ENCODE measurements at regions not wholly inside any gene's neighbourhood (a gene's known extent, or its start where the extent isn't known, plus 50 kb on each side); places are given as distances from the start of the nearest gene placed in this dataset.

GRCh38 chr16:86002178-86002900 is 103.4 kb downstream of the IRF8 start:
- H3K4me1 ChIP-seq (ENCODE audit: control extremely low read depth in 1 of 4, control insufficient read depth in 4 of 4, insufficient read depth in 4 of 4, low read length in 3 of 4) = no peaks in the 10 kb centered on the region
- H3K4me3 ChIP-seq (ENCODE audit: control insufficient read depth in 1 of 7, extremely low read depth in 1 of 7, insufficient read depth in 4 of 7, low read depth in 2 of 7, low read length in 6 of 7) = no peak overlapping the region
- no peaks in the 10 kb centered on the region for H3K36me3 ChIP-seq (ENCODE audit: control insufficient read depth in 4 of 4, insufficient read depth in 4 of 4, low read length in 3 of 4)
- no peak overlapping the region for H3K27ac ChIP-seq (ENCODE audit: insufficient read depth in 1 of 2, low read depth in 1 of 2, low read length in 2 of 2, poor library complexity in 1 of 2, severe bottlenecking in 2 of 2)
- no peaks in the 10 kb centered on the region for H3K9me3 ChIP-seq (ENCODE audit: control extremely low read depth in 1 of 5, control insufficient read depth in 4 of 5, insufficient read depth in 2 of 5, low read depth in 1 of 5, low read length in 4 of 5)
- peaks cover 0 to 4% (median 0%) of the 10 kb centered on the region in 5 experiments for H3K27me3 ChIP-seq (replicated peaks in 2 of 5; ENCODE audit: control insufficient read depth in 4 of 5, insufficient read depth in 5 of 5, low read length in 4 of 5)
- POLR2A ChIA-PET = no interaction called here
- CTCF ChIA-PET = interaction anchor here (1.1 to 1.7 kb wide), 2 partner anchors 14 to 183 kb away, joined by 3 to 6 read pairs; no protein-coding TSS in a partner anchor
- DNase-seq = no peak
- WGBS (ENCODE audit: insufficient coverage) = 89% methylated on average over 4 of the region's 6 CpGs

GRCh38 chr16:86007524-86007923 is 108.6 kb downstream of the IRF8 start:
- no peaks in the 10 kb centered on the region for H3K4me1 ChIP-seq (ENCODE audit: control extremely low read depth in 1 of 4, control insufficient read depth in 4 of 4, insufficient read depth in 4 of 4, low read length in 3 of 4)
- WGBS (ENCODE audit: insufficient coverage) = 60% methylated on average over 1 of the region's 3 CpGs
- H3K27ac ChIP-seq (ENCODE audit: insufficient read depth in 1 of 2, low read depth in 1 of 2, low read length in 2 of 2, poor library complexity in 1 of 2, severe bottlenecking in 2 of 2) = no peak overlapping the region
- CTCF ChIA-PET = interaction anchor here (1.3 kb wide), 1 partner anchor 24 kb away, joined by 3 read pairs; no protein-coding TSS in a partner anchor
- no peak for DNase-seq
- POLR2A ChIA-PET = no interaction called here
- no peak overlapping the region for H3K4me3 ChIP-seq (ENCODE audit: control insufficient read depth in 1 of 7, extremely low read depth in 1 of 7, insufficient read depth in 4 of 7, low read depth in 2 of 7, low read length in 6 of 7)
- H3K27me3 ChIP-seq (replicated peaks in 2 of 5; ENCODE audit: control insufficient read depth in 4 of 5, insufficient read depth in 5 of 5, low read length in 4 of 5) = peaks cover 0 to 11% (median 0%) of the 10 kb centered on the region in 5 experiments
- H3K36me3 ChIP-seq (ENCODE audit: control insufficient read depth in 4 of 4, insufficient read depth in 4 of 4, low read length in 3 of 4) = no peaks in the 10 kb centered on the region
- H3K9me3 ChIP-seq (ENCODE audit: control extremely low read depth in 1 of 5, control insufficient read depth in 4 of 5, insufficient read depth in 2 of 5, low read depth in 1 of 5, low read length in 4 of 5) = no peaks in the 10 kb centered on the region

DNA sequence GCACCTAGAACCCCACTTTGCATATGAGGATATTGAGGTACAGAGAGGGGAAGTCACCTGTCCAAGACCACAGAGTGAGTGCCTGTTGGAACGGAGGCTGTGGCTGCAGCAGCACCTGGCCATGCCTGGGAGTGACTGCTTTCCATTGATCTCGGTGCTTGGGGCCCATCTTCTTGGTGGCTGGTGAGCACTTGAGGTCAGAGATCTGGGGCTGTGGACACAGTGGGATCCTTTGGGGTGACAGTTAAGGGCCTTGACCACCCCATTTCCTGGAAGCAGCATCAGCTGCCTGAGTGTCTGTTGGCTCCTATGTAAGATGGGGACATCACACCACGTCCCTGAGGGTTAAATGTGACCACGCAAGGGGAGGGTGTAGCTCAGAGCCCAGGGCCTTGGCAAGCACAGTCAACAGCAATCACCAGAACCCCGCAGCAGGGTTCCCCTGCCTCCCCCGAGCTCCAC is 111.7 kb downstream of the IRF8 start:
- no peak overlapping the region for H3K4me3 ChIP-seq (ENCODE audit: control insufficient read depth in 1 of 7, extremely low read depth in 1 of 7, insufficient read depth in 4 of 7, low read depth in 2 of 7, low read length in 6 of 7)
- H3K4me1 ChIP-seq (ENCODE audit: control extremely low read depth in 1 of 4, control insufficient read depth in 4 of 4, insufficient read depth in 4 of 4, low read length in 3 of 4) = no peaks in the 10 kb centered on the region
- H3K27me3 ChIP-seq (replicated peaks in 2 of 5; ENCODE audit: control insufficient read depth in 4 of 5, insufficient read depth in 5 of 5, low read length in 4 of 5) = peaks cover 0 to 10% (median under 1%) of the 10 kb centered on the region in 5 experiments
- no peaks in the 10 kb centered on the region for H3K36me3 ChIP-seq (ENCODE audit: control insufficient read depth in 4 of 4, insufficient read depth in 4 of 4, low read length in 3 of 4)
- DNase-seq = no peak
- H3K27ac ChIP-seq (ENCODE audit: insufficient read depth in 1 of 2, low read depth in 1 of 2, low read length in 2 of 2, poor library complexity in 1 of 2, severe bottlenecking in 2 of 2) = no peak overlapping the region
- ChIA-PET POLR2A (no interaction called here), CTCF (interaction anchor here (0.8 to 7.2 kb wide), 3 partner anchors 21 to 190 kb away, joined by 3 to 60 read pairs (median 3); no protein-coding TSS in a partner anchor)
- WGBS (ENCODE audit: insufficient coverage) = 92% methylated on average over 5 of the region's 6 CpGs
- H3K9me3 ChIP-seq (ENCODE audit: control extremely low read depth in 1 of 5, control insufficient read depth in 4 of 5, insufficient read depth in 2 of 5, low read depth in 1 of 5, low read length in 4 of 5) = no peaks in the 10 kb centered on the region

DNA sequence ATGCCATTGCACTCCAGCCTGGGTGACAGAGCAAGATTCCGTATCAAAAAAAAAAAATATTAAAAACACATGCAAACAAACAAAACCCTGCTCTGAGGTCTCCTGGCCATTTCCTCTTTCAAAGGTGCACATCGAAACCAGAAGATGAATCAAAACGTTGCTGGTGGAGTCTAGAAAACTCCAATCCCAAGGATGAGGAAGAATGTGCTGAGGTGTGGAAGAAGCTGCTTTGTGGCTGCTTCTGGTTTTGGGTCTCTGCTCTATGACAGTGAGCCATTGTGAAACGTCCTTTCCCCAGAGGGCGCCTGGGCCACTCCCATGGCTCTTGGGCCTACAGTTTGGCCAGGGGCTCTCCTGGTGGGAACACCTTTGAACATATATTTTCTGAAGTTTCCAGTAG is 112.6 kb downstream of the IRF8 start:
- Histone ChIP-seq H3K4me1 (ENCODE audit: control extremely low read depth in 1 of 4, control insufficient read depth in 4 of 4, insufficient read depth in 4 of 4, low read length in 3 of 4) (no peaks in the 10 kb centered on the region), H3K27ac (ENCODE audit: insufficient read depth in 1 of 2, low read depth in 1 of 2, low read length in 2 of 2, poor library complexity in 1 of 2, severe bottlenecking in 2 of 2) (no peak overlapping the region), H3K36me3 (ENCODE audit: control insufficient read depth in 4 of 4, insufficient read depth in 4 of 4, low read length in 3 of 4) (no peaks in the 10 kb centered on the region), H3K27me3 (replicated peaks in 2 of 5; ENCODE audit: control insufficient read depth in 4 of 5, insufficient read depth in 5 of 5, low read length in 4 of 5) (peaks cover 0 to 10% (median 2%) of the 10 kb centered on the region in 5 experiments), H3K4me3 (ENCODE audit: control insufficient read depth in 1 of 7, extremely low read depth in 1 of 7, insufficient read depth in 4 of 7, low read depth in 2 of 7, low read length in 6 of 7) (no peak overlapping the region), H3K9me3 (ENCODE audit: control extremely low read depth in 1 of 5, control insufficient read depth in 4 of 5, insufficient read depth in 2 of 5, low read depth in 1 of 5, low read length in 4 of 5) (no peaks in the 10 kb centered on the region)
- WGBS (ENCODE audit: insufficient coverage) = 96% methylated on average over 3 of the region's 5 CpGs
- ChIA-PET POLR2A (no interaction called here), CTCF (interaction anchor here (7.2 kb wide), 1 partner anchor 191 kb away, joined by 60 read pairs; no protein-coding TSS in a partner anchor)
- DNase-seq = no peak

DNA sequence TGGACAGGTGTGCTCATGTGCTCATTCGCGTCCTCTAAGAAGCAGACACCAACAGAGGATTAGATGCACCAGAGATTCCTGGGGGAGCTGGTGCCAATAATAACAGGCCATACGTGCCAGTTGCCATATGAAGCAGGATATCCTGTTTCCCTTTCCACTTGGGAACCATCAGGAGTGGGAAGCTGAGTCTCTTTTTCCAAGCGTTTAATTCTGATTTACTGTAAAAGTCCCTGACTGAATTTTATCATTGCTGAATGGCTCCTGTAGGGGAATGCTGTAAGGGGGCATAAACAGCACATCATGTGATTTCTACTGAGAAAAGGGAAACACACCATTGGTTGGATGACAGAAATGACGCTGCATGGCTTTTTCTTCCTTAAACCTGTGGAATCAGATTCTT is 113.3 kb downstream of the IRF8 start:
- ChIA-PET POLR2A (no interaction called here), CTCF (interaction anchor here (0.7 to 7.2 kb wide), 4 partner anchors 19 to 943 kb away, joined by 3 to 60 read pairs (median 16); no protein-coding TSS in a partner anchor)
- Histone ChIP-seq H3K4me3 (ENCODE audit: control insufficient read depth in 1 of 7, extremely low read depth in 1 of 7, insufficient read depth in 4 of 7, low read depth in 2 of 7, low read length in 6 of 7) (no peak overlapping the region), H3K9me3 (ENCODE audit: control extremely low read depth in 1 of 5, control insufficient read depth in 4 of 5, insufficient read depth in 2 of 5, low read depth in 1 of 5, low read length in 4 of 5) (no peaks in the 10 kb centered on the region), H3K27me3 (replicated peaks in 2 of 5; ENCODE audit: control insufficient read depth in 4 of 5, insufficient read depth in 5 of 5, low read length in 4 of 5) (peaks cover 0 to 10% (median 2%) of the 10 kb centered on the region in 5 experiments), H3K27ac (ENCODE audit: insufficient read depth in 1 of 2, low read depth in 1 of 2, low read length in 2 of 2, poor library complexity in 1 of 2, severe bottlenecking in 2 of 2) (no peak overlapping the region), H3K4me1 (ENCODE audit: control extremely low read depth in 1 of 4, control insufficient read depth in 4 of 4, insufficient read depth in 4 of 4, low read length in 3 of 4) (no peaks in the 10 kb centered on the region), H3K36me3 (ENCODE audit: control insufficient read depth in 4 of 4, insufficient read depth in 4 of 4, low read length in 3 of 4) (no peaks in the 10 kb centered on the region)
- DNase-seq = no peak
- 67% methylated on average over 5 of the region's 5 CpGs for WGBS (ENCODE audit: insufficient coverage)

GRCh38 chr16:86013867-86014266 is 114.9 kb downstream of the IRF8 start:
- H3K36me3 ChIP-seq (ENCODE audit: control insufficient read depth in 4 of 4, insufficient read depth in 4 of 4, low read length in 3 of 4) = no peaks in the 10 kb centered on the region

DNA sequence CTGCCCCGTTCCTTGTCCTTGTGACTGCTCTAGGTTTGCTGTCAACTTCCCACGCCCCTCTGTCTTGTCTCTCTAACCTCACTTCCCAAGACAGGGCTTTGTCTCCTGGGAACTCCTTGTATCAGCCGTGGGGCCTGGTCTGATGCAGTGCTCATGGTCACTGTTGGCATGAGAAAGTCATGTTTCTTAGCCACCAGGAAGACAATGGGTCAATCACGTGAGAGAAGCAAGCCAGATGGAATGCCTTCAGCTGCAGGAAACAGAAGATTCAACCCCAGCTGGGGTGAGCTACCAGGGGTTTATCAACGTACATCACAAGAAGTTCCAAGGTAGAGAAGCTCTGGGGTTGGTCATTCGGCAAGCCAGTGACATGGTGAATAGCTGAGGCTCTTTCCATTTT is 116.6 kb downstream of the IRF8 start:
- POLR2A ChIA-PET = no interaction called here
- 89% methylated on average over 6 of the region's 6 CpGs for WGBS (ENCODE audit: insufficient coverage)

More at GRCh38 chr16:86013867-86014266, 114.9 kb downstream of the IRF8 start:
- peaks cover 0 to 12% (median 5%) of the 10 kb centered on the region in 5 experiments for H3K27me3 ChIP-seq (replicated peaks in 2 of 5; ENCODE audit: control insufficient read depth in 4 of 5, insufficient read depth in 5 of 5, low read length in 4 of 5)
- ChIA-PET POLR2A (interaction anchor here (0.6 kb wide), 1 partner anchor 194 kb away, joined by 5 read pairs; no protein-coding TSS in a partner anchor), CTCF (interaction anchor here (1.1 to 7.2 kb wide), 3 partner anchors 27 to 504 kb away, joined by 3 to 60 read pairs (median 29); no protein-coding TSS in a partner anchor)
- no peak overlapping the region for H3K27ac ChIP-seq (ENCODE audit: insufficient read depth in 1 of 2, low read depth in 1 of 2, low read length in 2 of 2, poor library complexity in 1 of 2, severe bottlenecking in 2 of 2)
- peaks cover 4 to 14% (median 11%) of the 10 kb centered on the region in 4 experiments for H3K4me1 ChIP-seq (ENCODE audit: control extremely low read depth in 1 of 4, control insufficient read depth in 4 of 4, insufficient read depth in 4 of 4, low read length in 3 of 4)
- no CpG with 5 or more reads among the region's 2 CpGs for WGBS (ENCODE audit: insufficient coverage)
- no peaks in the 10 kb centered on the region for H3K9me3 ChIP-seq (ENCODE audit: control extremely low read depth in 1 of 5, control insufficient read depth in 4 of 5, insufficient read depth in 2 of 5, low read depth in 1 of 5, low read length in 4 of 5)
- H3K4me3 ChIP-seq (ENCODE audit: control insufficient read depth in 1 of 7, extremely low read depth in 1 of 7, insufficient read depth in 4 of 7, low read depth in 2 of 7, low read length in 6 of 7) = no peak overlapping the region
- no peak for DNase-seq

More for the DNA sequence above, 116.6 kb downstream of the IRF8 start:
- no peak for DNase-seq
- Histone ChIP-seq H3K27ac (ENCODE audit: insufficient read depth in 1 of 2, low read depth in 1 of 2, low read length in 2 of 2, poor library complexity in 1 of 2, severe bottlenecking in 2 of 2) (no peak overlapping the region), H3K36me3 (ENCODE audit: control insufficient read depth in 4 of 4, insufficient read depth in 4 of 4, low read length in 3 of 4) (peaks cover 0 to 3% (median 0%) of the 10 kb centered on the region in 4 experiments), H3K27me3 (replicated peaks in 2 of 5; ENCODE audit: control insufficient read depth in 4 of 5, insufficient read depth in 5 of 5, low read length in 4 of 5) (peaks cover 0 to 24% (median 5%) of the 10 kb centered on the region in 5 experiments), H3K4me3 (ENCODE audit: control insufficient read depth in 1 of 7, extremely low read depth in 1 of 7, insufficient read depth in 4 of 7, low read depth in 2 of 7, low read length in 6 of 7) (no peak overlapping the region), H3K4me1 (ENCODE audit: control extremely low read depth in 1 of 4, control insufficient read depth in 4 of 4, insufficient read depth in 4 of 4, low read length in 3 of 4) (peaks cover 4 to 16% (median 14%) of the 10 kb centered on the region in 4 experiments), H3K9me3 (ENCODE audit: control extremely low read depth in 1 of 5, control insufficient read depth in 4 of 5, insufficient read depth in 2 of 5, low read depth in 1 of 5, low read length in 4 of 5) (peaks cover 0 to 16% (median 11%) of the 10 kb centered on the region in 5 experiments)
- CTCF ChIA-PET = interaction anchor here (0.7 to 6.2 kb wide), 15 partner anchors 10 to 198 kb away, joined by 3 to 29 read pairs (median 4); no protein-coding TSS in a partner anchor
